GM12878 (cell line): ENCODE measurements at regions not wholly inside any gene's neighbourhood (a gene's known extent, or its start where the extent isn't known, plus 50 kb on each side); places are given as distances from the start of the nearest gene placed in this dataset.

Experiments
- ATAC-seq: fragments of 200-7000 bp; cut with Tn5 transposase; 3 replicates; pipeline ENCODE4 v1.9.1; 2020; ENCODE audit warnings: mild to moderate bottlenecking, moderate library complexity
- BruUV-seq: library from RNA; stranded (reverse); fragments of 400-500 nt; replicated peaks from 2 replicates; lab custom pipeline; 2021; lab: Mats Ljungman, UMichigan
- CTCF ChIA-PET: fragments of 300-600 bp; sonication (Branson Sonifier 250); formaldehyde crosslinking; extraction: SDS; loops from one replicate; lab custom pipeline; 2021; ENCODE audit warnings: inconsistent platforms; lab: Yijun Ruan, JAX
- POLR2A ChIA-PET: fragments of 350-600 bp; formaldehyde crosslinking; extraction: SDS; loops from one replicate; lab custom pipeline; 2021; ENCODE audit warnings: inconsistent platforms; lab: Charles Lee
- RAD21 ChIA-PET: fragments of 300-600 bp; sonication (Branson Sonifier 250); formaldehyde crosslinking; loops from one replicate; lab custom pipeline; 2023; ENCODE audit warnings: antibody characterized with exemption; ENCODE audit not compliant: unreplicated experiment; lab: Charles Lee
- SMC1A ChIA-PET: fragments of 300-600 bp; sonication (Branson Sonifier 250); formaldehyde crosslinking; loops from one replicate; lab custom pipeline; 2023; ENCODE audit not compliant: unreplicated experiment, uncharacterized antibody; lab: Charles Lee
- DNase-seq: peaks from one replicate; pipeline ENCODE4 v3.0.0-alpha.2; 2011; ENCODE audit warnings: low read depth, low spot score
- FAIRE-seq: peaks from 3 replicates; lab custom pipeline; 2011; peaks lifted over from hg19 to GRCh38; lab: Jason Lieb, UNC
- H2AFZ ChIP-seq: 2 replicates; pipeline ENCODE4 v1.6.0; 2011; ENCODE audit warnings: low read depth, low read length, control low read depth; ENCODE audit not compliant: control insufficient read depth
- H3K27ac ChIP-seq: 2 replicates; pipeline ENCODE4 v1.5.1; 2011; ENCODE audit warnings: control low read depth; ENCODE audit not compliant: control insufficient read depth, insufficient read depth
- H3K27me3 ChIP-seq, 2 experiments: replicated peaks in 1 of 2; 2 replicates each; pipeline versions ENCODE4 v1.6.0 to v1.6.1; 2011; ENCODE audit warnings: low read length in 1 of 2; ENCODE audit not compliant: control insufficient read depth in 2 of 2, insufficient read depth in 2 of 2
- H3K36me3 ChIP-seq, 2 experiments: 2 replicates each; pipeline ENCODE4 v1.5.1; 2011; ENCODE audit warnings: low read length in 1 of 2; ENCODE audit not compliant: control insufficient read depth in 2 of 2, insufficient read depth in 2 of 2
- H3K4me1 ChIP-seq: 2 replicates; pipeline ENCODE4 v1.6.1; 2011; ENCODE audit warnings: mild to moderate bottlenecking, low read length, moderate library complexity, mixed read lengths; ENCODE audit not compliant: control insufficient read depth, insufficient read depth
- H3K4me2 ChIP-seq: 2 replicates; pipeline ENCODE4 v1.6.0; 2011; ENCODE audit warnings: control low read depth; ENCODE audit not compliant: control insufficient read depth, insufficient read depth
- H3K4me3 ChIP-seq: fragments of 200-600 bp; sonication (generic); 2 replicates; pipeline ENCODE4 v1.5.1; 2016
- H3K79me2 ChIP-seq: 2 replicates; pipeline ENCODE4 v1.6.0; 2011; ENCODE audit warnings: low read length; ENCODE audit not compliant: control insufficient read depth, insufficient read depth
- H3K9ac ChIP-seq: 2 replicates; pipeline ENCODE4 v1.8.0; 2011; ENCODE audit warnings: low read length, control low read depth, mixed read lengths; ENCODE audit not compliant: control insufficient read depth, insufficient read depth
- H3K9me3 ChIP-seq: replicated peaks from 3 replicates; pipeline ENCODE4 v1.5.1; 2011; ENCODE audit warnings: mild to moderate bottlenecking, low read length; ENCODE audit not compliant: control insufficient read depth, insufficient read depth
- H4K20me1 ChIP-seq: 2 replicates; pipeline ENCODE4 v1.6.0; 2011; ENCODE audit not compliant: control insufficient read depth, insufficient read depth
- ATF7 ChIP-seq: fragments of 450-650 bp; IDR thresholded peaks from 2 replicates; pipeline ENCODE4 v1.6.1; 2016; ENCODE audit warnings: low read depth, mild to moderate bottlenecking
- CBFB ChIP-seq: IDR thresholded peaks from 2 replicates; pipeline ENCODE4 v1.6.1; 2016; ENCODE audit warnings: antibody characterized with exemption, low read depth
- CHD4 ChIP-seq: fragments of 200-600 bp; sonication (generic); IDR thresholded peaks from 2 replicates; pipeline ENCODE4 v1.6.1; 2016; ENCODE audit warnings: mild to moderate bottlenecking
- CREM ChIP-seq: IDR thresholded peaks from 2 replicates; pipeline ENCODE4 v1.6.1; 2014; ENCODE audit warnings: antibody characterized with exemption, low read depth
- ESRRA ChIP-seq: IDR thresholded peaks from 2 replicates; pipeline ENCODE4 v1.6.1; 2012; ENCODE audit warnings: mild to moderate bottlenecking, low read length, improper control_type of control experiment
- FOS ChIP-seq: IDR thresholded peaks from 3 replicates; pipeline ENCODE4 v1.6.1; 2011; ENCODE audit warnings: borderline replicate concordance; ENCODE audit not compliant: insufficient read length; ENCODE audit errors: extremely low read depth
- HDGF ChIP-seq: fragments of 450-650 bp; IDR thresholded peaks from 2 replicates; pipeline ENCODE4 v1.6.1; 2016; ENCODE audit warnings: antibody characterized with exemption
- IKZF1 ChIP-seq: fragments of 450-650 bp; conservative IDR thresholded peaks from 2 replicates; pipeline ENCODE4 v1.6.1; 2017; ENCODE audit warnings: antibody characterized with exemption, mild to moderate bottlenecking
- IKZF2 ChIP-seq, 2 experiments: fragments of 450-650 bp; IDR thresholded peaks; 2 replicates each; pipeline ENCODE4 v1.6.1; 2017; ENCODE audit warnings: mild to moderate bottlenecking in 2 of 2, moderate library complexity in 2 of 2
- KAT2A ChIP-seq: conservative IDR thresholded peaks from 2 replicates; pipeline ENCODE4 v1.6.1; 2011; ENCODE audit warnings: low read depth, low read length; ENCODE audit not compliant: control insufficient read depth
- MEF2A ChIP-seq: IDR thresholded peaks from 2 replicates; pipeline ENCODE4 v1.6.1; 2011; ENCODE audit warnings: low read depth, mild to moderate bottlenecking, low read length, moderate library complexity; ENCODE audit not compliant: insufficient read depth
- SMC3 ChIP-seq: IDR thresholded peaks from 2 replicates; pipeline ENCODE4 v1.6.1; 2011; ENCODE audit warnings: low read length, improper control_type of control experiment, borderline replicate concordance
- SP1 ChIP-seq: IDR thresholded peaks from one replicate; pipeline ENCODE4 v1.6.1; 2011; ENCODE audit warnings: low read depth, low read length
- ZBTB11 ChIP-seq: fragments of 450-650 bp; formaldehyde crosslinking; IDR thresholded peaks from 2 replicates; pipeline ENCODE4 v1.5.0; 2022; ENCODE audit warnings: mild to moderate bottlenecking, missing genetic modification characterization
- ZBTB4 ChIP-seq: fragments of 450-650 bp; formaldehyde crosslinking; IDR thresholded peaks from 2 replicates; pipeline ENCODE4 v1.4.0; 2022; ENCODE audit warnings: mild to moderate bottlenecking, moderate library complexity
- in situ Hi-C: fragments of 300-500 bp; cut with MboI; formaldehyde crosslinking; loops from 9 replicates; pipeline ENCODE4 v1.14.3; 2018; ENCODE audit warnings: mixed read lengths
- intact Hi-C: fragments of 100-400 bp; cut with micrococcal nuclease; formaldehyde crosslinking; loops from one replicate; pipeline ENCODE4 v1.14.2; 2022; ENCODE audit not compliant: unreplicated experiment
- TF ChIP-seq, protein P1 (sequence below): fragments of 450-650 bp; IDR thresholded peaks from 2 replicates; pipeline ENCODE4 v1.6.1; 2014; ENCODE audit warnings: mild to moderate bottlenecking
- TF ChIP-seq, protein P2 (sequence below): fragments of 450-650 bp; IDR thresholded peaks from 2 replicates; pipeline ENCODE4 v1.6.1; 2017; ENCODE audit warnings: mild to moderate bottlenecking
- TF ChIP-seq, protein P3 (sequence below): IDR thresholded peaks from 2 replicates; pipeline ENCODE4 v1.6.1; 2012; ENCODE audit warnings: low read depth, low read length, improper control_type of control experiment

DNA sequence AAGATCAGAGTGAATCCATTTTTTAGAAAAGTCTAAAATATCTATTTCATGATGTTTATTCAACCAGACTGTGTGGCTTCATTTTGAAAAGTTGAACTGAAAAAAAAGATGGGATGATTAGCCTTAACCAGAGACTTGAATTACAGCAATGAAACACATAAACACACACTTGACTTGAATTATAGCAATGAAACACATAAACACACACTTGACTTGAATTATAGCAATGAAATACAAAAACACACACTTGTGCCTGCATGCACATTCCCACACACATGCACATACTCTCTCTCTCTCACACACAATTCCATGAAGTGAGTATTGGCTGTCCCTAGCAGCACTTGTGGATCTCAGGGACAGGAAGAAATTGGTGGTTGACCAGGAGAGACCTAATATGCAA lies 286.8 kb downstream of the USP46 start:
- CTCF ChIA-PET: no interaction called here
- no peak overlapping the region for H3K9ac ChIP-seq
- intact Hi-C loops: loop anchor here (10.0 kb wide), 1 partner anchor 213 kb away; no protein-coding TSS in a partner anchor
- FAIRE-seq (no peak), ATAC-seq (no peak), DNase-seq (no peak)
- no peaks in the 10 kb centered on the region for H3K27me3 ChIP-seq
- H3K4me1 ChIP-seq: no peaks in the 10 kb centered on the region
- RAD21 ChIA-PET: no interaction called here
- no peak overlapping the region for H3K4me3 ChIP-seq
- BruUV-seq: no TSS peak
- in situ Hi-C loops: loop anchor here (5.0 kb wide), 1 partner anchor 290 kb away; no protein-coding TSS in a partner anchor
- H4K20me1 ChIP-seq: no peaks in the 10 kb centered on the region
- SMC1A ChIA-PET: no interaction called here
- POLR2A ChIA-PET: no interaction called here
- no peaks in the 10 kb centered on the region for H3K36me3 ChIP-seq
- H3K79me2 ChIP-seq: no peaks in the 10 kb centered on the region
- H3K27ac ChIP-seq: no peak overlapping the region
- H3K4me2 ChIP-seq: no peak overlapping the region
- no peak overlapping the region for H2AFZ ChIP-seq
- no peaks in the 10 kb centered on the region for H3K9me3 ChIP-seq
- TF ChIP-seq IKZF1 (no peak), CHD4 (no peak), CREM (no peak), SMC3 (no peak), ESRRA (no peak), IKZF2 (IDR thresholded peaks at IDR 0.05) (no peak), MEF2A (no peak), HDGF (no peak), FOS (no peak), CBFB (no peak), ATF7 (no peak), KAT2A (no peak), ZBTB4 (CRISPR knock-in tag) (no peak), SP1 (no peak), ZBTB11 (CRISPR knock-in tag) (no peak)
- TF ChIP-seq, protein P1, sequence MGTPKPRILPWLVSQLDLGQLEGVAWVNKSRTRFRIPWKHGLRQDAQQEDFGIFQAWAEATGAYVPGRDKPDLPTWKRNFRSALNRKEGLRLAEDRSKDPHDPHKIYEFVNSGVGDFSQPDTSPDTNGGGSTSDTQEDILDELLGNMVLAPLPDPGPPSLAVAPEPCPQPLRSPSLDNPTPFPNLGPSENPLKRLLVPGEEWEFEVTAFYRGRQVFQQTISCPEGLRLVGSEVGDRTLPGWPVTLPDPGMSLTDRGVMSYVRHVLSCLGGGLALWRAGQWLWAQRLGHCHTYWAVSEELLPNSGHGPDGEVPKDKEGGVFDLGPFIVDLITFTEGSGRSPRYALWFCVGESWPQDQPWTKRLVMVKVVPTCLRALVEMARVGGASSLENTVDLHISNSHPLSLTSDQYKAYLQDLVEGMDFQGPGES: no peak
- TF ChIP-seq, protein P2, sequence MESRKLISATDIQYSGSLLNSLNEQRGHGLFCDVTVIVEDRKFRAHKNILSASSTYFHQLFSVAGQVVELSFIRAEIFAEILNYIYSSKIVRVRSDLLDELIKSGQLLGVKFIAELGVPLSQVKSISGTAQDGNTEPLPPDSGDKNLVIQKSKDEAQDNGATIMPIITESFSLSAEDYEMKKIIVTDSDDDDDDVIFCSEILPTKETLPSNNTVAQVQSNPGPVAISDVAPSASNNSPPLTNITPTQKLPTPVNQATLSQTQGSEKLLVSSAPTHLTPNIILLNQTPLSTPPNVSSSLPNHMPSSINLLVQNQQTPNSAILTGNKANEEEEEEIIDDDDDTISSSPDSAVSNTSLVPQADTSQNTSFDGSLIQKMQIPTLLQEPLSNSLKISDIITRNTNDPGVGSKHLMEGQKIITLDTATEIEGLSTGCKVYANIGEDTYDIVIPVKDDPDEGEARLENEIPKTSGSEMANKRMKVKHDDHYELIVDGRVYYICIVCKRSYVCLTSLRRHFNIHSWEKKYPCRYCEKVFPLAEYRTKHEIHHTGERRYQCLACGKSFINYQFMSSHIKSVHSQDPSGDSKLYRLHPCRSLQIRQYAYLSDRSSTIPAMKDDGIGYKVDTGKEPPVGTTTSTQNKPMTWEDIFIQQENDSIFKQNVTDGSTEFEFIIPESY: no peak
- TF ChIP-seq, protein P3, sequence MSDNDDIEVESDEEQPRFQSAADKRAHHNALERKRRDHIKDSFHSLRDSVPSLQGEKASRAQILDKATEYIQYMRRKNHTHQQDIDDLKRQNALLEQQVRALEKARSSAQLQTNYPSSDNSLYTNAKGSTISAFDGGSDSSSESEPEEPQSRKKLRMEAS: no peak
